GM19324 (cell line): ENCODE measurements at regions not wholly inside any gene's neighbourhood (a gene's known extent, or its start where the extent isn't known, plus 50 kb on each side); places are given as distances from the start of the nearest gene placed in this dataset.

Experiments used
- ATAC-seq: cut with Tn5 transposase; IDR thresholded peaks from one replicate; pipeline ENCODE4 v1.9.1; 2021; ENCODE audit warnings: mild to moderate bottlenecking, moderate library complexity; ENCODE audit not compliant: unreplicated experiment, low FRiP score

DNA sequence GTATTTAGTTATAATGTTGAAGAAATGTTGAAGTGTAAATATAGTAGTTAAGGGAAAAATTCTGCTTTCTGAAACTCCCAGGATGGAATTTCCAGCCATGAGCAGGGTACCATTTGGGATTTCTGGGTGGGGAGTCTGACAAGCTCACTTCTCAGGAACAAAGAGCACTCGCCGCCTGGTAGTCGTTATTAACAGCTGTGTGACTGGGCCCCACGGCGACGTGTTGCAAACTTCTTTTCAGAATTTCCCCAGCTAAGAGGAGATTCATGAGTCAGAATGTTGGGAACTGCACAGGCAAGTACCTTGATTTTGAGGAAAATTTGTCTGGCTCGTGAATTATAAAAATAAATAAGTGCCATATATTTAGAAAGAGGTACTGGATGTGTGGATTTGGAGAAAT, 103.7 kb downstream of the LACC1 start:
- no peak for ATAC-seq

GRCh38 chr13:43984292-43984691, 104.6 kb downstream of the LACC1 start:
- no peak for ATAC-seq

DNA sequence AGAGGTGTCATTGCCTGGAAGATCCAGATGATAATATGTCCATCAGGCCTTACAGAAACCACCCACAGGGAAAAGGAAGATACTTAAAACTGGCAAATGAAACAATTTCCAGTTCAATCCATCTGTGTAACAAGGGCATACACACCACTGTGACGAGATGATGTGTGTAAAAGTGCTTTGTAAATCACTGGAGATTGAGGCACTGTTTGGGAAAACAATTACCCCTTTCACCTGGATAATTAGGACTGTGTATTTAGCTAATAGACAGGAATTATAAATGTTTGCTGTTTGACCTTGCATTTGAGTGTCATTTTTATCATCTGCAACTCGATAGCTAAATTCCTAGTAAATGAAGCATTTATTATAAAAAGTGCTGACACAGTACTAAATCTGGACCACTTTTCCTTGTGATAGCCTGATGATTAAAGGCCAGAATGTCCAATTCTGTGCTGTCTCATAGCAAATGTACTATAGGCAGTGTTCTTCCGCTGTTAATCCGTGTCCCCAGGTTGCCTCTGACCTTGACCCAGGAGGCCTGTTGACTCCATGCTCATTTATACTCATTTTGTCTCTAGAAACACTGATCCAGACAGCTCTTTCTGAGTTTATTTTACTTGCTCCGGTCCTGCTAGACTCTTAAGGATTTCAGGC, 105.8 kb downstream of the LACC1 start:
- no peak for ATAC-seq

GRCh38 chr13:43986421-43986981, 106.8 kb downstream of the LACC1 start:
- no peak for ATAC-seq

GRCh38 chr13:43988302-43988701, 108.6 kb downstream of the LACC1 start:
- no peak for ATAC-seq

DNA sequence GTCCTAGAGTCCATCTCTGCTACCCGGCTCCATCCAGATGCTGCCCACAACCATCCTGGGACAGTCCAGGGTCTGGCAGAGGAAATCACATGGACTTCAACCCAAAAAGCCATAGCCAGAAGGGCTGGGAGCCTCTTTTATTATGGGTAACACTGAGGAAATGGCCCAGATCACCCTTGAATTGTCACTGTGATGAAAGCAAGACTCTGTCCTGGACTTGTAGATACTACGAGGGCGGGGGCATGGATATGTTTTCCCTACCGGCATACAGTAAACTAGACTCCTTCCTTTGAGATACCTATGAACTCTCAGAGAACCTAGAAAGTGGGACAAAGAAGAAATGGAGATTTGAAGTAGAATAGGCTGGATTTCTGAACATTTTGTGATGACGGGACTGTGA, 110.3 kb downstream of the LACC1 start:
- ATAC-seq = no peak

DNA sequence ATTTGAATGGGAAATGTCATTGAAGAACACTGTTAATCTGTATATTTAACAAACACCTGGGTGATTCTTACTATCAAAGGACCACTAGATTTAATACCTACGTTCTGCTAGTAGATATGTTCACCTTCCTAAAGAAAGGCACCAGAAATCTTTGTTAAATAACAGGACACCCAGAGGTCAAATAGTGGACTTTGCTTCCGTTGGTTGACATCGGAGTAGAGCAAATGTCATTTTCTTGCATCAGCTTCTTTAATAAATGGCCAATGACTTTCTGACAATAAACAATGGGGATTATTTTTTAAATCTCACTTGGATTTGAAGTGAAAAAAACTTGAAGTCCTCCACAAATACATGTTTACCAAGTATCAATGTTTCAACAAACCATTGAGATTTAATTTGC, 111.1 kb downstream of the LACC1 start:
- no peak for ATAC-seq

DNA sequence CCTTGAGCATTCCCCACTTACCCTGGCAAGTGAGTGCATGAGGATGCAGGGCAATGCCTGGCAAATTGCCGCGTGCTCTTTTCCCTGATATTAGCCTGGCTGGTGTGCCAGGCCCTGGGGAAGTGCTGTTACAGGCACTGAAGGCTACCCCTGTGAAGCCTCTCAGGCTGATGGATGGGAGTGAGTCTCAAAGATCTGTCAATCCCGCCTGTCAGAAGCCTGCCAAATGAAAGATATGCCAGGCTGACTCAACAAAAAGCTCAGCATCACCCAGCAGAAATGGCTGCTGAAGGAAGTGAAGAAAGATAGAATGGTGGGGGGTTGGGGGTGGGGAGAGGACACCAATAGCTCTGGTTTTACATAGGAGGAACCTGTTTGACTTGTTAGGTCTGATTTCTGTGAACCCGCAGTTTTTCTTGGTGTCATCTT, 112.1 kb downstream of the LACC1 start:
- no peak for ATAC-seq

DNA sequence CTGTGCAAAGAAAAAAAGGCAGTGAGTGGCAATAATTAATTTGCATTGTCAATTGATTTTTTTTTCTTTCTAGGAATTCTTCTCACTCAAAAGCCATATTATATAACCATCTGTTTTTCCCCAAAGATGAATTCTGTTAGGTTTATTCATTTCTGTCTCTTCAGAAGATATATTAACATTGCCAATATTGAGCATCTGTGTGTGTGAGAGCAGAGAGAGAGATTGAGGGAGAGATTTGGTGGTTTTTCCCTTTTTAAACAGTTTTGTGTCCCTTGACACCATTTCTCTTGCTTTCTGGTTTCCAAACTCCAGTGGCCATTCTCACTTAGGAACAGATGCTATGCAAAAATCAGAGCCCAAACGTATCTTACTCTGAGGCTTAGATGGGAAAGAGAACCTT, 112.5 kb downstream of the LACC1 start:
- no peak for ATAC-seq

DNA sequence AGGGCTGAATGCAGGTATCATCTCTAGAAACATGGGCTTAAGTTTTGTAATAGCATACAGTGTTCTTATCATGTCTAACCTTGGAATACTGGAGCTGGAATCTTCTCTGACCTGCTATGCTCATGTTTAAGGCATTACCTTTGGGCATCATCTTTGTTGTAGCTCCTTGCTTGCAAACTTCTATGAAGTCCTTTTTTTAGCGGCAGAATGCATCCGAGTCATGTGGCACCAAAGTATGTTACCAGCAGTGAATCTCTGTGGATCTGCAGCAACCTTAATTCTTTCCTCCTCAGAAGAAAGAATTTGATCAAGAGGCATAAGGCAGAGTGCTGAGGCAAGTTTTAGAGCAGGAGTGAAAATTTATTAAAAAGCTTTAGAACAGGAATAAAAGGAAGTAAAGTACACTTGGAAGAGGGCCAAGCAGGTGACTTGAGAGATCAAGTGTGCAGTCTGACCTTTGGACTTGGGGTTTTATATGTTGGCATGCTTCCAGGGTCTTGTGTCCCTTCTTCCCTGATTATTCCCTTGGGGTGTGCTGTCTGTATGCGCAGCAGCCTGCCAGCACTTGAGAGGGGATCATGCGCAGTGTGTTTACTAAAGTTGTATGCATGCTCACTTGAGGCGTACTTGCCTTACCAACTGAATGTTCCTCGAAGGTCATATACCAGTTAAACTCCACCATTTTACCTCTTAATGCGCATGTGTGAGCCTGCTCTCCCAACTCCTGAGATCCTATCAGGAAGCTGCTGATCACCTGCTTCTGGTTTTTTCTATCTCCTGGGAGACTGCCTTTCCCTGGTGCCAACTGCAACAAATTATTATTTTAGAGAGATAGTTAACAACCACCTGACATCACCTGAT, 115.5 kb downstream of the LACC1 start:
- no peak for ATAC-seq

DNA sequence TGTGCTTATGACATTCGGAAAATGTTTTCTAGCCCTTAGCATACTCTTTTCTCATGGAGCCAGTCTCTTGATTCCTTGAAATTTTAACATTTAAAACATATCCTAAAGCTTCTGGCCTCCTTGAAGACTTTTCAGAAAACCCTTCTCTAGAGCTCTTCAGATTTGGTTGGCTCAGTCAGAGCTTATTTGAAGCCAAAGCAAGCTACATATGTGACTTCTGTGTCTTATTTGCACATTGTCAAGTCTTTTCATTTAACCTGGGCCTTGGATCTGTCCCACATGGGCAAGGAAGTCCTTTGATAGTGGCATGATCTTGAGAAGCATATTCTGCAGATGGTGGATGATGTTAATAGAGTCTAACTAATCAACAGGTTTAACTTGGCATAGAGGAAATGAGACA, 116.5 kb downstream of the LACC1 start:
- no peak for ATAC-seq

DNA sequence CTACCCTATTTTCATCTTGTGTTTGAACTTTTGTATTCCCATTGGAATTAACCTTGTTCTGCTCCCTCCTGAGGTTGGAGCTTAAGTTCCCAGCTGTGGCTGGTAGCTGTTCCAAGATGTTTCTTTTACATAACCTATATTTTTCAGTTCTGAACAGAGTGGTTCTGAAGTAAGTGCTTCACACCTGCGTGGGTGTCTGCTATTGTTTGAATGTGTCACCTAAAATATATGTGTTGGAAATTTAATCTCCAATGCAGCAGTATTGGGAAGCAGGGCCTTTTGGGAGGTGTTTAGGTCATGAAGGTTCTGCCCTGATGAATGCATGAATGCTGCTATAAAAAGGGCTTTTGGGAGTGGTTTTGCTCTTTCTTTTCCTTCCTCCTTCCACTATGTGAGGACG, 123.8 kb downstream of the LACC1 start:
- ATAC-seq = no peak

- ATAC-seq = no peak
Measured at GRCh38 chr13:44004878-44005277, 125.2 kb downstream of the LACC1 start.

DNA sequence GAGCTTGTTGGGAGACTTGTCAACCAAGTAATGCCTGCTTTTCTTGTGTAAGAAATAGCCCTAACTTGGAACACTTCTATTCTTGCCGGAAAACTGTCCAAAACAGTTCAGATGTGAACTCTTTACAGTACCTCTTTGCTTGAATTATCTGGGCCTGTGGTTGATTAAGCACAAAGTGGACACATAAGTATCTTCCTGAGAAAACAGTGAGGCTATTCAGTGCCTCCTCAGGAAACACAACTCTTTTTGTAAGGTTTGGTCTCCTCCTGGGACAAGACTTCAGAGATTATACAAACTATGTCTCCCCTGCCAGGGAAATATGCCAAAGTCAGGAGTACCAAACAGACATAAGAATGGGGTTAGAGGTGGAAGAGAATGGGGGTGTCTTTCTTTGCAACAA, 127.7 kb downstream of the LACC1 start:
- ATAC-seq = no peak

DNA sequence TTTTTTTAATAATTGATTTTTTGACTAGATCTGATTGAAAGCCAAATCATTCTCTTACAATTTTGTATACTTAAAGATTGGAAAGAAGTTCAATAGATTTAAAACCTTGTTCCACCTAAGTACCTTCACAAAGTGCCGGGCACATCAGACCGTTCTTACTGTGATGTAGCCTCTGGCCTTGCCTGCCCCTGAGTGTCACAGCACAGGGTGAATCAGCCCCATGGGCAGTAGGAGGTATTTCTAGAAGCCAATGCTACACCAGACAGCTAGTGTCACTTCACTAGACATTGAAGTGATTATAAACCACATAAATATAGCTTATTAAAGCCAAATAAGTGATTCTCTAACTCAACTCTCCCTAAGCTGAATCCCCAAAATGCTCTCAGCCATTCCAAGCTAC, 131.3 kb downstream of the LACC1 start:
- ATAC-seq = no peak

GRCh38 chr13:44012910-44013757, 133.4 kb downstream of the LACC1 start:
- no peak for ATAC-seq

GRCh38 chr13:44013758-44014291, 134.1 kb downstream of the LACC1 start:
- ATAC-seq = no peak

- no peak for ATAC-seq
Measured at GRCh38 chr13:44014501-44014900, 134.8 kb downstream of the LACC1 start.

- no peak for ATAC-seq
Measured at GRCh38 chr13:44015118-44015517, 135.4 kb downstream of the LACC1 start.

DNA sequence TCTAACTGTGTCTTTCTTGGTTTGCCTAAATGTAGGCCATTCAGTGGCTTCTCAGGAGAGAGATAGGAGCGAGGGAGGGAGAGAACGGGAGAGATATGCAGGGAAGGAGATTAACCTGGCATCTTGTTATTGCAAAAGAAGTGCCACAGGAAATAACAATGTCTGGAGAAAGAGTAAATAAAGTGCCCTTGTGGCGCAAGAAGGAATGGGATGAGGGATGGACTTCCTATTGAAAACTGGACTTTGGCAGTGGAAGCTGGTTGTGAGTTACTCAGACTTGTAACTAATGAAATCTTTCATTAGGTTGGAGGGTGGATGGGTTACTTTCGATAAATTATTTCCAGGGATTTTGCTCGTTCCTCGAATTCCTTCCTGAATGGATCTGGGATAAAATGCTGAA, 136.1 kb downstream of the LACC1 start:
- no peak for ATAC-seq
